PC-9 (cell line): ENCODE measurements at regions not wholly inside any gene's neighbourhood (a gene's known extent, or its start where the extent isn't known, plus 50 kb on each side); places are given as distances from the start of the nearest gene placed in this dataset.
A peak's percentile ranks its signal among the peaks of the same experiment; 100 is the strongest.

Experiments
- BruUV-seq: library from RNA; stranded (reverse); fragments of 400-500 nt; replicated peaks from 2 replicates; lab custom pipeline; 2021; lab: Mats Ljungman, UMichigan
- CTCF ChIA-PET: fragments of 300-600 bp; sonication (Branson Sonifier 250); formaldehyde crosslinking; loops from one replicate; lab custom pipeline; 2022; ENCODE audit warnings: antibody characterized with exemption; lab: Charles Lee
- POLR2A ChIA-PET: fragments of 300-600 bp; sonication (Branson Sonifier 250); formaldehyde crosslinking; loops from one replicate; lab custom pipeline; 2022; ENCODE audit warnings: antibody characterized with exemption; ENCODE audit not compliant: unreplicated experiment; lab: Charles Lee
- DNase-seq, 2 experiments: peaks; one replicate each; pipeline versions ENCODE4 v3.0.0 to v3.0.0-alpha.2; 2015 to 2022; ENCODE audit warnings: mixed read lengths in 1 of 2
- H2AFZ ChIP-seq: fragments of 200-600 bp; sonication (generic); 2 replicates; pipeline ENCODE4 v1.8.1; 2017; ENCODE audit warnings: antibody characterized with exemption
- H3F3A ChIP-seq: fragments of 200-600 bp; sonication (generic); 2 replicates; pipeline ENCODE4 v1.8.1; 2017; ENCODE audit warnings: antibody characterized with exemption, mild to moderate bottlenecking, low read depth; ENCODE audit not compliant: insufficient read depth
- H3K27ac ChIP-seq: fragments of 200-600 bp; sonication (generic); 2 replicates; pipeline ENCODE4 v1.6.1; 2016; ENCODE audit warnings: mixed run types
- H3K27me3 ChIP-seq: fragments of 200-600 bp; sonication (generic); 2 replicates; pipeline ENCODE4 v1.6.1; 2016; ENCODE audit warnings: low read depth, mixed run types; ENCODE audit not compliant: insufficient read depth
- H3K36me3 ChIP-seq: fragments of 200-600 bp; sonication (generic); 2 replicates; pipeline ENCODE4 v1.6.1; 2016; ENCODE audit warnings: low read depth, mixed run types
- H3K4me1 ChIP-seq: fragments of 200-600 bp; sonication (generic); replicated peaks from 2 replicates; pipeline ENCODE4 v1.6.1; 2016; ENCODE audit warnings: mixed run types; ENCODE audit not compliant: insufficient read depth
- H3K4me2 ChIP-seq: fragments of 200-600 bp; sonication (generic); 2 replicates; pipeline ENCODE4 v1.6.1; 2017; ENCODE audit warnings: mixed run types
- H3K4me3 ChIP-seq: fragments of 200-600 bp; sonication (generic); 2 replicates; pipeline ENCODE4 v1.6.1; 2016; ENCODE audit warnings: mixed run types
- H3K79me2 ChIP-seq: fragments of 200-600 bp; sonication (generic); 2 replicates; pipeline ENCODE4 v1.6.1; 2017; ENCODE audit warnings: low read depth, mixed run types
- H3K9me2 ChIP-seq: fragments of 200-600 bp; sonication (generic); 2 replicates; pipeline ENCODE4 v1.8.1; 2017; ENCODE audit warnings: mild to moderate bottlenecking; ENCODE audit not compliant: insufficient read depth
- H3K9me3 ChIP-seq: fragments of 200-600 bp; sonication (generic); 2 replicates; pipeline ENCODE4 v1.8.1; 2016; ENCODE audit warnings: low read depth; ENCODE audit not compliant: insufficient read depth
- H4K20me1 ChIP-seq: fragments of 200-600 bp; sonication (generic); 2 replicates; pipeline ENCODE4 v1.8.1; 2017; ENCODE audit not compliant: insufficient read depth
- CTCF ChIP-seq: fragments of 200-600 bp; sonication (generic); conservative IDR thresholded peaks from 2 replicates; pipeline ENCODE4 v1.6.1; 2017; ENCODE audit warnings: mixed run types, antibody characterized with exemption, mild to moderate bottlenecking, moderate library complexity
- EZH2 ChIP-seq: fragments of 200-600 bp; sonication (generic); IDR thresholded peaks from 2 replicates; pipeline ENCODE4 v1.8.0; 2017; ENCODE audit warnings: antibody characterized with exemption, low read depth
- intact Hi-C: fragments of 100-400 bp; cut with micrococcal nuclease; formaldehyde crosslinking; loops from one replicate; pipeline ENCODE4 v1.10.0; 2022; ENCODE audit not compliant: unreplicated experiment

GRCh38 chr4:103994059-103994458 is 274.3 kb upstream of the TACR3 start:
- ChIA-PET CTCF (no interaction called here), POLR2A (no interaction called here)
- intact Hi-C loops, result loop anchor here (5.0 kb wide), 1 partner anchor 792 kb away; no protein-coding TSS in a partner anchor

GRCh38 chr4:103982454-103982853 is 262.7 kb upstream of the TACR3 start:
- intact Hi-C loops, result no loop called here
- no peaks in the 10 kb centered on the region for H3K79me2 ChIP-seq
- H3K27ac ChIP-seq, result no peak overlapping the region
- H3K9me3 ChIP-seq, result no peaks in the 10 kb centered on the region
- no peaks in the 10 kb centered on the region for H3K36me3 ChIP-seq
- no TSS peak for BruUV-seq
- CTCF ChIA-PET, result no interaction called here
- no peak overlapping the region for H3K4me3 ChIP-seq
- DNase-seq, result no peak
- no peaks in the 10 kb centered on the region for H3F3A ChIP-seq
- no peaks in the 10 kb centered on the region for H3K4me1 ChIP-seq
- H3K4me2 ChIP-seq, result no peak overlapping the region
- H4K20me1 ChIP-seq, result no peaks in the 10 kb centered on the region
- H3K9me2 ChIP-seq, result no peaks in the 10 kb centered on the region
- no peaks in the 10 kb centered on the region for H3K27me3 ChIP-seq
- no peak for TF ChIP-seq EZH2
- H2AFZ ChIP-seq, result no peak overlapping the region
- POLR2A ChIA-PET, result no interaction called here

More at GRCh38 chr4:103994059-103994458, 274.3 kb upstream of the TACR3 start:
- H3K27me3 ChIP-seq, result no peaks in the 10 kb centered on the region
- no peaks in the 10 kb centered on the region for H3K36me3 ChIP-seq
- H3K27ac ChIP-seq, result no peak overlapping the region
- no peak overlapping the region for H2AFZ ChIP-seq
- H3F3A ChIP-seq, result no peaks in the 10 kb centered on the region
- no peaks in the 10 kb centered on the region for H4K20me1 ChIP-seq
- H3K4me3 ChIP-seq, result no peak overlapping the region; the same call in 1 of the 2 replicates
- peak overlapping the region; percentile 63 for H3K4me2 ChIP-seq
- BruUV-seq, result no TSS peak
- no peak for DNase-seq
- no peaks in the 10 kb centered on the region for H3K4me1 ChIP-seq
- H3K9me2 ChIP-seq, result no peaks in the 10 kb centered on the region
- no peaks in the 10 kb centered on the region for H3K9me3 ChIP-seq
- no peaks in the 10 kb centered on the region for H3K79me2 ChIP-seq
- TF ChIP-seq CTCF (peak; percentile 51; the same call in 1 of the 2 replicates), EZH2 (no peak)

- Histone ChIP-seq H3K4me2 (no peak overlapping the region), H3K9me2 (no peaks in the 10 kb centered on the region), H3K79me2 (no peaks in the 10 kb centered on the region), H3K9me3 (no peaks in the 10 kb centered on the region), H3K4me3 (no peak overlapping the region), H2AFZ (no peak overlapping the region), H3K27ac (no peak overlapping the region), H3K36me3 (no peaks in the 10 kb centered on the region), H3K27me3 (no peaks in the 10 kb centered on the region), H4K20me1 (no peaks in the 10 kb centered on the region), H3K4me1 (no peaks in the 10 kb centered on the region), H3F3A (no peaks in the 10 kb centered on the region)
- POLR2A ChIA-PET, result no interaction called here
- TF ChIP-seq EZH2 (no peak), CTCF (no peak)
- no TSS peak for BruUV-seq
- CTCF ChIA-PET, result no interaction called here
- peak in 1 of 2 experiments; percentile 16 for DNase-seq
- intact Hi-C loops, result no loop called here
These were observed 228.6 kb upstream of the TACR3 start for GRCh38 chr4:103948244-103949018.
